ENCODE measurements at regions not wholly inside any gene's neighbourhood (a gene's known extent, or its start where the extent isn't known, plus 50 kb on each side); places are given as distances from the start of the nearest gene placed in this dataset.

DNA sequence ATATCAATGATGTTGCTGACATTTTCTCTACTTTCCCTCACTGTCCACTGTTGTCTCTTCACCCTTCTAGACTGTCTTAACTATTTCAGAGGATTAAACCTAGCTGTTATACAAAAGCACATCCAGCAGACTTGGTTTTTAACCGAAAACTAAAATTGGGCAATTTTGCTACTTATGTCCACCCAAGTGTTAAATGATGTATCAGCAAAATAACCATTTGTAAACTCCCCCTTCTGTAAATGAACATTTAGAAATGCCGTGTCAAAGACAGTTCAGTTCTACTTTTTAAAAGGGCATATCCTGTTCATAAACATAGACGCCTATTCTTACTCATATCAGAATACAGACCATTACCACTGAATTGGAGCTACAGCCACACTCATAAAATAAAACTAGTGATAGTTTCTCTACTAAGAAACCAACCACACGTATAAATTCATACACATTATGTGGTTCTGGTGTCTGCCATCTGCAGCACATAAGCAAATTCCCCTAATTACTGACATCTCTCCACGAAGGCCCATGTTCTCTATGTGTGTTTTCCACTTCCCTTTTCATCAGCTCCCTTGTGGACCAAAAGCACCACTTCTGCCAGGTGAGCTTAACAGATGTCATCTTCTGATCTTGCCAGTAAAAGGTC is 1091.8 kb downstream of the PCDH9 start:
- TF ChIP-seq, protein P1, sequence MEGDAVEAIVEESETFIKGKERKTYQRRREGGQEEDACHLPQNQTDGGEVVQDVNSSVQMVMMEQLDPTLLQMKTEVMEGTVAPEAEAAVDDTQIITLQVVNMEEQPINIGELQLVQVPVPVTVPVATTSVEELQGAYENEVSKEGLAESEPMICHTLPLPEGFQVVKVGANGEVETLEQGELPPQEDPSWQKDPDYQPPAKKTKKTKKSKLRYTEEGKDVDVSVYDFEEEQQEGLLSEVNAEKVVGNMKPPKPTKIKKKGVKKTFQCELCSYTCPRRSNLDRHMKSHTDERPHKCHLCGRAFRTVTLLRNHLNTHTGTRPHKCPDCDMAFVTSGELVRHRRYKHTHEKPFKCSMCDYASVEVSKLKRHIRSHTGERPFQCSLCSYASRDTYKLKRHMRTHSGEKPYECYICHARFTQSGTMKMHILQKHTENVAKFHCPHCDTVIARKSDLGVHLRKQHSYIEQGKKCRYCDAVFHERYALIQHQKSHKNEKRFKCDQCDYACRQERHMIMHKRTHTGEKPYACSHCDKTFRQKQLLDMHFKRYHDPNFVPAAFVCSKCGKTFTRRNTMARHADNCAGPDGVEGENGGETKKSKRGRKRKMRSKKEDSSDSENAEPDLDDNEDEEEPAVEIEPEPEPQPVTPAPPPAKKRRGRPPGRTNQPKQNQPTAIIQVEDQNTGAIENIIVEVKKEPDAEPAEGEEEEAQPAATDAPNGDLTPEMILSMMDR (IDR thresholded peaks at IDR 0.05; ENCODE audit: insufficient read depth, low read depth, low read length) = no peak
- no peak for TF ChIP-seq EZH2 (IDR thresholded peaks at IDR 0.05; ENCODE audit: insufficient read depth, low read length)

Data from astrocyte (in vitro differentiated cells and primary cell).